ENCODE measurements at regions not wholly inside any gene's neighbourhood (a gene's known extent, or its start where the extent isn't known, plus 50 kb on each side); places are given as distances from the start of the nearest gene placed in this dataset.
"Not testable (repeated sequence)": the region's sequence is repeated elsewhere in the genome, so short reads cannot be mapped to it uniquely, and the experiment has no call there.

DNA sequence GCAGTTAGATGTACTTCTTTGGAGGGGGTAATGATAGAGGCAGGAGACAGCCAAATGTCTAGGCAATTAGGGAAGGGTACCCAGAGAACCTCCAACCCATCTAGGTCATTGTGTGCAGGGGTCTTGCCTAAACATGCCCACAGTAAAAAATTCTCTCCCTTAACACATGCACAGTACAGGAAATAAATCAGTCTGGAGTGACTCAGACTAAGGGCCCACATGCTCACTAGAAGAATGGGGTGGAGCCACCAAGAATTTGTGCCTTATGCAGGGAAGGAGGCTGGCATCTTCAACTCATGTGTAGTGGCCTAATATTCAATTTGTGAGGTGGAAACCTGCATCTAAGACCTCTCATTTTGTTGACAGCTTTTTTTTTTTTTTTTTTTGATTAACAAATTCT is 945.3 kb upstream of the GRIA3 start:
- DNase-seq, result no peak

DNA sequence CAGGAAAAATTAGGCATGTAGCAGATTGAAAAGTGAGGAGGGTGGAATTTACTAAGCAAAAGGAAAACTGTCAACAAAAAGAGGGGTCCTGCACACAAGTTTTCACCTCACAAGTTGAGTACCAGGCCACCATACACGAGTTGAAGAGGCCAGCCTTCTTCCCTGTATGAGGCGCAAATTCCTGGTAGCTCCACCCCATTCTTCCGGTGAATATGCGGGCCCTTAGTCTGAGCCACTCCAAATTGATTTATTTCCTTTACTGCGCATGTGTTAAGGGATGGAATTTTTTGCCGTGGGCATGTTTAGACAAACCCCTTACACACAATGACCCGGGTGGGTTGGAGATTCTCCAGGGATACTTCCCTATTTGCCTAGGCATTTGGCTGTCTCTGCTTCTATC is 942.1 kb upstream of the GRIA3 start:
- no peak for DNase-seq

DNA sequence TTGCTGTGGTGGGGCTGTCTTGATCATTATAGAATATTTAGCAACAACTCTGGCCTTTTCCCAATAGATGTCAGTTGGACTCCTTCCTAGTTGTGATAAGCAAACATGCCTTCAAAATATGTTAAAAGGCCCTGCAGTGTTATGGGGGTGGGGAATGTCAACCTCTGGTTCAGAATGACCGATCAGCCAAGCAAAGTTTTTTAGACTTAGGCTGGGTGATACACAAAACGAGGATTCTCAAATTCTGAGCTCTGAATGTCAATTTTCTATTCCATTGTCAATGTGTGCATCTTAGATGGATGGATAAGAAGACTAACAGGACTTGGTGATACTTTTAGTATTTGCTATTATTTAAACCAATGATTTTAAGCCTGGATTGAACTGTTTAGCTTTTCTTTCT is 940.0 kb upstream of the GRIA3 start:
- DNase-seq, result no peak

DNA sequence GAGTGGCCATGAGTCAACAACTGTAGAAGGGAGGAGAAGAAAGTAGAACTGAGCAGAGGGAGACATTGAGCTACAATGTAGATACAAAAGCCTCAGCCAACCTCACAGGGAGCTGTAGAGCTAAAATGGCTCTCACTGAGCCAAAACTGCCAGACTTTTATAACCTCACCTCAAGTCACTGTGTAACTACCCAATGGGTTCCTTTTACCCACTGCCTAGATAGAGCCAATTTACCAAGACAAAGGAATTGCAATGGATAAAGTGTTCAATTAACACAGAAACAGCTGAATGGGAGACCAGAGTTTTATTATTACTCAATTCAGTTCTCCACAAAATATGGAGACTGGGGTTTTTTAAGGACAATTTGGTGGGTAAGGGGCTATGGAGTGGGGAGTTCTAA is 938.9 kb upstream of the GRIA3 start:
- no peak for DNase-seq

- DNase-seq, result no peak
Observed at GRCh38 chrX:122245943-122246342, 938.1 kb upstream of the GRIA3 start.

DNA sequence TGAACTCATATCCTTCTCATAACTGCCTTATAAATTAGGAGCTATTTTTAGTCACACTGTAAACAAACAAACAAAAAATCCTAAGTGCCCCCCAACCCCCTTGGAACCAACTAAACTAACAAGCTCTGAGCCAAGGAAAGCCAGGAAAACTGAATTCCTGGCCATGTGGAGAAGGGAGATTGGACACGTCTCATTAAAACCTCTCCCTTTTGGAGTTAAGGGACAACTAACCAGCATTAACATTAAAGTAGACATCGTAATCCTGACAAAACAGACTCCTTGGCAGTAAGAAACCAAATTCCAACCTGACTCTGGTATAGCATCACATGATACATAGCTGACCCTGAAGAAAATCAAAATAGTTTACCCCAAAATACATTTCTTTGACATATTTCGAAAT is 937.1 kb upstream of the GRIA3 start:
- DNase-seq, result no peak

DNA sequence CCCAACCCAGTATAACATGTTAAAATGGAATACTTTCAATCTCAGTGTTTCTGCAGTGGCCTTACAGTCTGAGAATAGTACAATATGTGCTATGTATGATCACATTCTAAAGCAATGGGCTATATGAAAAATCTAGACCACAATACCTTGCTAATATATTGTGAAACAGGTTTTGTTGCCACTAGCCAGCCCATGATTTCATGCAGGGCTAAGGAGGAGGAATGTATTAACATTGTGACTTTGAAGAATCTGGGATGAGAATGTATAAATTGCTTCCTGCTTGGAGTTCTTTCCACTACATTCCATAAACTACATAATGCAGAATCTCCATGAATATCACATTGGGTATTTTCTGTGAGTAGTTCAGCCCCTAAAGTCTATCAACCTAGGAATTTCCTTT is 935.4 kb upstream of the GRIA3 start:
- DNase-seq, result no peak

DNA sequence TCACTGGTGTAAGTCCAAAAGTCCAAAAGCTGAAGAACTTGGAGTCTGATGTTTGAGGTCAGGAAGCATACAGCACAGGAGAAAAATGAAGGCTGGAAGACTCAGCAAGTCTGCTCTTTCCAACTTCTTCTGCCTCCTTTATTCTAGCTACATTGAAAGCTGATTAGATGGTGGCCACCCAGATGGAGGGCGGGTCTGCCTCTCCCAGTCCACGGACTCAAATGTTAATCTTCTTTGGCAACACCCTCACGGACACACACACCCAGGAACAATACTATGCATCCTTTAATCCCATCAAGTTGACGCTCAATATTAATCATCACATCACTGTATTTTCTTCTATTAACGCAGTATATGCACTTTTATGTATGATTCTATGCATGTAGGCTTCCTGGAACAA is 931.6 kb upstream of the GRIA3 start:
- no peak for DNase-seq

GRCh38 chrX:122268353-122268752 is 915.7 kb upstream of the GRIA3 start:
- no peak for DNase-seq

GRCh38 chrX:122269243-122269781 is 914.8 kb upstream of the GRIA3 start:
- no peak for DNase-seq

DNA sequence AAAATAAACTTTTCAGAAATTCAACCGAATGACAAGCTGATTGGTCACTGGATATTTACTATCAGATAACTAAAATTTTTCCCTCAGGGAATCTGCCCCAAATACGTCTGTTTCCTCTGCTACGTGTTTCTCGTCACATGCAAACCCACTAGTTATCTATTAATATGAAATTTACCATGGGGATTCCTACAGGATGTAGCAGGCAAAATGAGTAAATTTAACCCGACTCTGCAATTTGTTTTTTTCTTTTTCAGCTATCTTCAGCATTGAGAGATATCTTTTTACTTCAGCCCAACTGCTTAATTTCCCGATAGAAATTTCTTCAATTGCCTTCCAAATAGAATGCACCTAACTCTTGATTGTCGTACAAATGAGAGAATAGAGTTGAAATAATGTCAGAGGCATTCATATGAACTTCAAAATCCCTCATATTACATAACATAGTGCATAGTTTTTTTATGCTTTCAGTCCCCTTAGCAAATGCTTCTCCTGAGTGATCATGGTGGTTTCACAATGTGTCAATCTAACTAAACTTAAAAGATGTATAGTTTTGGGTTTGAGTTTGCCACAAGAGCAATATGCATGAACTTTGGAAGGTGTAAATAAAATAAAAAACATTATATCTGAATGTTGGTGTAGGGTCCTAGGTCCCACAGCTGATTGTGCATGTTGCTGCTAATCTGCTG is 913.1 kb upstream of the GRIA3 start:
- DNase-seq, result no peak

DNA sequence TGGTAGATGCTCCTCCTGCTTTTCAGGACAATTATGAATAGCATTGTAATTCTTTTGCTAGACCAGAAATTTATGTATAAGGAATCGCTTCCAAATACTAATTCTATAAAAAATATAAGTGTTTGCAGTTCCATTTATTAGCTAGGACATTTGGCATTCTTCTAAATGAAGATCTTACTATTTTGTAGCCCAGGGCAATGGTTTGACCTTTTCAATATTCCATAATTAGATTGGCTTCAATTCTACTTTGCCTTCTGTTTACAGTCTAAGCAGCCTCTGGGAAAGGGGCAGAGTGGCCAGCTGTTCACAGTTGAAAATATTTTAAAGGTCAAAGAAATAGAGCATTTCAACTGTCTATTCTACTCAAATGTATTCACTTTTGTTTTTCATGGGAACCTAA is 912.1 kb upstream of the GRIA3 start:
- DNase-seq, result no peak

DNA sequence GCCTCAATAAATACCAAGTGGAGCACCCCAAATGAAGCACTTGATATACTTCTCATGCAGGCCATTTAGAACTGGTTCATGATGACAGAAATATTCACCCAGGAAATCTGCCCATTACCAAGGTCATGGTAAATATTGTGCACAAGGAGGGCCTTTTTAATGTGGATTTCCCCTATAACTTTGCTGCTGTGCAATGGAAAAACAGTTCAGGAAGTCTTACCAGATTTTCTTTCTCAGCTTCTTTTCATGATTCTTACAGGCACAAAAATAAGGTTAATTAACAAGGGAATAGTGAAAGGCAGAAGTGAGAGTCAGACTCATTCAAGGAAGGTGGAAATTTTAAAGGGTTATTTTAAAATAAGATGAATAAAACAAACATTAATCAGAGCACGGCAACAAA is 904.3 kb upstream of the GRIA3 start:
- DNase-seq, result no peak

DNA sequence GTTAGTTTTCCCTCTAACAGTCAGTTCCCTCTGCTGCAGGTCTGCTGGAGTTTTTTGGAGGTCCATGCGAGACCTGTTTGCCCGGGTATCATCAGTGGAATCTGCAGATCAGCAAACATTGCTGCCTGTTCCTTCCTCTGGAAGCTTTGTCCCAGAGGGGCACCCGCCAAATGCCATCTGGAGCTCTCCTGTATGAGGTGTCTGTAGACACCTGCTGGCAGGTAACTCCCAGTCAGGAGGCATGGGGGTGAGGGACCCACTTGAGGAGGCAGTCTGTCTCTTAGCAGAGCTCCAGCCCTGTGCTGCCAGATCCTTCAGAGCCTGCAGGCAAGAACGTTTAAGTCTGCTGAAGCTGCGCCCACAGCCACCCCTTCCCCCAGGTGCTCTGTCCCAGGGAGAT is 884.3 kb upstream of the GRIA3 start:
- DNase-seq, result not testable (repeated sequence)

GRCh38 chrX:122301491-122301890 is 882.6 kb upstream of the GRIA3 start:
- DNase-seq, result no peak

DNA sequence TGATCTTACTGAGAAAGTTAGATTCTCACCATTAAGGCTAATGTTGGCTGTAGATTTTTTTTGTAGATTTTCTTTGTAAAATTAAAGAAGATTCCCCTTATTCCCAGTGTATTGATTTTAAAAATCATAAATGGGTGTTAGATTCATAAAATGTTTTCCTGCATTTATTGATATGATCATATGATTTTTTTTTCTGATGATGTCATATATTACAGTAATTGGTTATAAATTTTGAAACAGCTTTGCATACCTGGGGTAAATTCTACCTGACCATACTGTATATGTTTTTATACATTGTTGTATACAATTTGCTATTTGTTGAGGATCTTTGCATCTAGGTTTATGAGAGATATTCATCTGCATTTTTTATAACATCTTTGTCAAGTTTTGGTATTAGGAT is 880.3 kb upstream of the GRIA3 start:
- DNase-seq, result no peak

DNA sequence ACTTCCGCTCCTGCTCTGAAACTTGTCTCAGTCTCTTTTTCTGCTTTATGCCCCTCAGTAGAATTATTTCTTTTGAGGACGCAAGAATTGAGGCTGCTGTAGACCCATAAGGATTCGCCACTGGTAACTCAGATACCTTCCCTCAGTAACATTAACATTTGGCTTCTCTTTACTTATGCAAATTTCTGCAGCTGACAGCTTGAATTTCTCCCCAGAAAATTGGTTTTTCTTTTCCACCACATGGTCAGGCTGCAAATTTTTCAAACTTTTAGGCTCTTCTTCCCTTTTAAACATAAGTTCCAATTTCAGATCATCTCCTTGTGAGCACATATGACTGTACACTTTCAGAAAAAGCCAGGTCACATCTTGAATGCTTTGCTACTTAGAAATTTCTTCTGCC is 839.3 kb upstream of the GRIA3 start:
- DNase-seq, result no peak

- no peak for DNase-seq
Observed at GRCh38 chrX:122363112-122363795, 820.8 kb upstream of the GRIA3 start.

- DNase-seq, result not testable (repeated sequence)
Observed at GRCh38 chrX:122375533-122375932, 808.5 kb upstream of the GRIA3 start.

DNA sequence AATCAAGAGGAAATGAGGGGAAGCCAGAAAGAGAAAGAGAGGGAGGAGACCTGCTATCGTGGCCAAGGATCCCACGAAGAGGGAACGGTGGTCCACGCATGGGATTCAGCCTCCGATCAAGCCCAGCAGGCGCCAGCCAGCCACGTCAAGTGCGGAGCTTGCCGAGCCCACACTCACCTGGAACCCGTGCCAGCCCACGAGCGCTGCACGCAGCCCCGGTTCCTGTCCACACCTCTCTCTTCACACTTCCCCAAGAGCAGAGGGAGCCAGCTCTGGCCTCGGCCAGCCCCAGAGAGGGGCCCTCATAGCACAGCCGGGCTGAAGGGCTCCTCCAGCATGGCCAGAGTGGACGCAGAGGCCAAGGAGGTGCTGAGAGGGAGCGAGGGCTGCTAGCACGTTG is 795.1 kb upstream of the GRIA3 start:
- DNase-seq, result no peak

- no peak for DNase-seq
Observed at GRCh38 chrX:122418758-122419157, 765.3 kb upstream of the GRIA3 start.

GRCh38 chrX:122421434-122422121 is 762.5 kb upstream of the GRIA3 start:
- DNase-seq, result no peak

GRCh38 chrX:122422547-122422946 is 761.5 kb upstream of the GRIA3 start:
- DNase-seq, result no peak

DNA sequence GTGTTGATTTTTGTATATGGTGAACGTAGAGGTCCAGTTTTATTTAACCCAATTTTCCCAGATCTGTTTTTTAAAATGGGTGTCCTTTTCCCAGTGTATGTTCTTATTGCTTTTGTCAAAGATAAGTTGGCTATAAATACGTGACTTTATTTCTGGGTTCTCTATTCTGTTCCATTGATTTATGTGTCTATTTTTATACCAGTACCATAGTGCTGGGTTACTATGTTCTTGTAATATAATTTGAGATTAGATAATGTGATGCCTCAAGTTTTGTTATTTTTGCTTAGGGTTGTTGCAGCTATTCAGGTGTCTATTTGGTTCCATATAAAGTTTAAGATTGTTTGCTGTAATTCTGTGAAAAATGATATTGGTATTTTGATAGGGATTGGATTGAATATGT is 749.1 kb upstream of the GRIA3 start:
- no peak for DNase-seq

All from suppressor macrophage treated with lipopolysaccharide for 1 hour (primary cell).